NCI-H2107 treated with DMSO at 0.1 percent for 48 hours (cell line): ENCODE measurements at regions not wholly inside any gene's neighbourhood (a gene's known extent, or its start where the extent isn't known, plus 50 kb on each side); places are given as distances from the start of the nearest gene placed in this dataset.

Source experiments
- DNase-seq: peaks from one replicate; lab custom pipeline; 2025; ENCODE audit not compliant: unreplicated experiment; lab: John Stamatoyannopoulos, UW

DNA sequence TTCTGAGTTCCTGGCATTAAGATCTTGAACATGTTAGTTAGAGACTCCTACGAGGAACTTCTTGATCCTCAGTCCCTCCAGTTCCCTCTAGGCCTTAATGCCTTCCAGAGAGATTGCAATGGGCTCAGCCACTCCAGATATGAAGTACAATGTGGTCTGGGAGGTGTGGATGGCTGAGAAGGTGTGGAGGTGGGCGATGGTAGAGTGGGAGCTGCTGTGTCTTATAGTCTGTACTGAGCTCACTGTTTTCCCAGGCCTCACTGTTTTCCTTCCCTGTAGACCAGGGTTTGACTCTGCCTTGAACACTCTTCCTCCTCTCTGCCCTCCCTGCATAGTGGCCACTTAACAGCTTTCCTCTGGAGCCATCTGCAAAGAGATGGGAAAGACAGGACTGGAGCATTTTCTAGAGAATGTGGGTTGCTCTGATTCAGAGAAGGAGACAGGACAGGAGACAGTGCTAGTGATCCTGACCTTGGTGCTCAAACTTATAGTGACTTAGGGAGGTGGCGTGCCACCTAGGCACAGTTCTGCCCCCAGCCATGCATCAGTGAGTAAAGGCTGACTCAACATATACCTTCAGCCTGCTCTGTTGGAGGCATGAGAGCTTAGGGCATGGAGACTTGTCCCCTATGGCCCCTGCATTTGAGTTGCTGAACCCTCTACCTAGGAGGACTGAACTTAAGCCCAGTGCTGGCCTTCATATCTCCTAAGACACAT is 129.7 kb downstream of the TDRD15 start:
- no peak for DNase-seq

DNA sequence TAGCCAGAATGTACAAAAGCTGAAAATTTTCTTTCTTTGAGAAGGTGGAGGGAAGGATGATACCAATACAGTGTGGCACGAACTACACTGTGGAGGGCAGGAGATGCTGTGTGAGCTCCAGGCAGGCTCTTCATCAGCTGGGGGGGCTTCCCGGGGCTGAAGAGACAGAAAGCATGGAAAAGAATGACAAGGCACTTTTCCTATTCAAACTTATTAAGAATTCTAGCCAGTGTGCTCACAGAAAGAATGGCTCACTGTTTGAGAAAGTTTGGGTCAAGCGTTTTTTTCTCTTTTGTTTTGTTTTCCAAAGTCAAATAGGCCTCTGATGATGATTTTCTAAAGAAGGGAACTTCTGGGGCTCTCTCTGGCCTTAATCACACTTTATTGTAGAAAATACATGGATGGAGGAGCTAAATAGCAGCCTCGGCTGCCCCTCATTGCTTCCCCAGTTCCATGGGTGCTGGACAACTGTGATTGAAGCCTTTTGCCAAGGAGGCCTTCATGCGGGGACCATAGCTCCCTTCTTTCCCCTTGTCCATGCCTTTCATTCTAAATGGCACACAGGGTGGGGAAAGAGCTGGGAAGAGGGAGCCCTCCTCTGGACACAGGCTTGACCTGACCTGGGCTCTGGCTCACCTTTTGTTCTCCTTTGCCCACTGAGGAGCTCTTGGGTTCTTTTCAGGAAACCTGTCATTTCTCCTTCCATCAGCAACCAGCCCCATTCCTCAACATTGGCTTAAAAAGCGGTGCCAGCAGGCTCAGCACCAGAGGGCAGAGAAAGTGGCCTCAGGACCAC is 130.6 kb downstream of the TDRD15 start:
- DNase-seq, result no peak

DNA sequence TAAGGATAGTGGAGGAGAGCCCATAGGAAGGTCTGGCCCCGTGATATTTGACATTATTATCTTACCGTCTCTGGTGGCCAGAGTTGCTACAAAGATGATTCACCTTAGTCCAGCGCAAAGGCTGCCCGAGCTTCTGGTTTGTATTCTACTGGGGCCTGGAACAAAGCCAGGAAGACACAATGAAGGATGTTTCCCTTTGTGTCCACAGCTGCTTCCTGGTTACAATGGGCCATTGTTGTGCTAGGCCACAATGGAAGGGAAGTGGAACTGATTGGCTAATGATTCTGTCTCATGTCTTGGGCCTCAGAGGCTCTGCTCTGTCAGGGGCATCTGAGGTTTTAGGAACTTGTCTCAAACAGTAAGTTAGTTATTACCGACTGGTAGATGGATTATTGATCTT is 132.2 kb downstream of the TDRD15 start:
- DNase-seq, result no peak

DNA sequence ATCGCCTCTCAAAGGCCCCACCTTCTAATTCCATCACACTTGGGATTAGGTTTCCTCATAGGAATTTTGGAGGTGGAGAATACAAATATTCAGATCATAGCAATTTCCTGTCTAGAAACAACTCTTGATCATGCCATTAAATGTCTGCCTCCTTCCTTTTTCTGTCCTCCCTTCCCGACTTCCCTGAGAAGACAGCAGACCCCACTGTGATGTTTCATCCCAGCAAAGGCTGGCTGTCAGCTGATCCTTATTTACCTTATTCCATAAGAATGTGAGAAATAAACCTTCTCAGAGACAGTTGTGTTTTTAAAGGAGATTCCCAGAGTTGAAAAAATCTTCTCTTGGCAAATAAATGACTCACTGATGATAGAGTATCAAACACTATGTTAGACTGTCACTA is 133.9 kb downstream of the TDRD15 start:
- no peak for DNase-seq

DNA sequence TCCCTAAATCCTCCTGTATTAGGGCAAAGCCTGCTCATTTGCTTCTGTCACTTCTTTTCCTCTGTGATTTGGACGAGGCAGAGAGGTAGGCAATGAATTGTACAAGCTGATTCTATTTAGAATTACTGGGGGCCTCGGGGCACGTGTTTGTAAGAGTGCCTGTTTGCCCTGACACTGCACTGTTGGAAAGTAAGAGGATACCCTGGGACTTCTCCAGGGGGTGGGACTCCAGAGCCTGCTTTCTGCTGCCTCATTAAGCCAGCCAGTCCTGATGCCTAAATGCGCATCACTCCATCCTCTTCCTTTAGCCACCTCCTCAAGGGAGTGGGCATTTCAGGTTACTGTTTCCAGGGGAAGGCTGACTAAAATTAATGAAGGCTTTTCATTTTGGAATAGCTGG is 134.3 kb downstream of the TDRD15 start:
- DNase-seq, result no peak

DNA sequence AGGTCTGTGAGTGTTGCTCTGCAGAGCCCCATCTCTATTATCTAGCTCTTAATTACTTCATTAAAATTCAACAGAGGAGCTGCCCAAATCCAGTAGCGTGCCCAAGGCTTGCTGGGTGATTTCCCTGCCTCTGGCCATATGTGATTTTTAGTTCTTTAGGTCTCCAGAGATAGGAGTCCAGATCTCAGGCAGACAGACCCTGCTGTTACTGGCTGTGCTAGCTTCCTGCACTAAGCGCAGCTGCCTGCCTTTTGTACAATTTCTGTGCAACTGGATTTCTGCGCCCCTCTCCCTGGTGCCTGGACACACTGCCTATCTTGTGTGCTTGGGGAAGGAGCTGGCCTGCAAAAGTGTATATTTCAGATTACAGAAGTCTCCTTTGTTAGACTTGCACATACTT is 136.5 kb downstream of the TDRD15 start:
- DNase-seq, result no peak

DNA sequence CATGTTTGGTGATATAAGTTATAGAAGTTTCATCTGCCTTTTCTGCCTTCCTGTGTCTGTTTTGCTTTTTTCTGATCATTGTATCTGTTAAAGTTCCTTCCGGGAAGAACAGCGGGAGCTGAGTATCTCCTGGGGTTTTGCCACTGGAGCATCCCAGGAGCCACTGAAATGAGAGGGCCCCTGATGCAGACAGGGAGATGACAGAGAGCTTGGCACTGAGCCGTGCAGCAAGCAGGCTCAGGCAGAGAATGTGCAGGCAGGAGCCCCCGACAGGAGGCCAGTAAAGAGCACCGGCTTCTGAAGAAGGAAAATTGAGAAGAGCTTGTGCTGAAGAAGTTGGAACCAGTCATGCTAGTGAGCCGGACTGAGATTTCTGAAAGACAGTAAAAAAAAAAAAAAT is 137.8 kb downstream of the TDRD15 start:
- DNase-seq, result no peak

DNA sequence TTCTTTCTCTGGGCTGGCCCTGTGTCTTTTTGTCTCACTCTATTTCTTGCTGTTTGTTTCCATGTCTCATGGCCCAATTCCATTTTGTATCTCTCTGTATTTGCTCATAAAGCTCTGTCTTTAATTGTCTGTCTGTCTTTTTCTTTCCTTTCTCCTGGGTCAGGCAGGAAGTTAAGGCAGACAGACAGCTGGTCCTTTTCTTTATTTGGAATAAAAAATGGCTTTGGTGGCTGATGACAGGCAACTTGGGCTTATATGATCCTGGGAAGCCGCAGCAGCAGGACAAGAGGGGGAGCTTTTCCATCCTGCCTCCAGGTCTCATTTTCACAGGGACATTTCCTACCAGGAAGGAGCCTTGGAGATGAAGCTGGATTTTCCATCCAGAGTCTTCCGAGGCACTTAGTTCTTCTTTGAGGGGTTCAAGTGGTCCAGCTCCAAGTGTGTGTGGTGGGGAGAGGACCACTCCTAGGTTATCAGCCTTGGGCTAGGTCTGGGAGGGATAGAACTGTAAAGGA is 138.7 kb downstream of the TDRD15 start:
- DNase-seq, result no peak

DNA sequence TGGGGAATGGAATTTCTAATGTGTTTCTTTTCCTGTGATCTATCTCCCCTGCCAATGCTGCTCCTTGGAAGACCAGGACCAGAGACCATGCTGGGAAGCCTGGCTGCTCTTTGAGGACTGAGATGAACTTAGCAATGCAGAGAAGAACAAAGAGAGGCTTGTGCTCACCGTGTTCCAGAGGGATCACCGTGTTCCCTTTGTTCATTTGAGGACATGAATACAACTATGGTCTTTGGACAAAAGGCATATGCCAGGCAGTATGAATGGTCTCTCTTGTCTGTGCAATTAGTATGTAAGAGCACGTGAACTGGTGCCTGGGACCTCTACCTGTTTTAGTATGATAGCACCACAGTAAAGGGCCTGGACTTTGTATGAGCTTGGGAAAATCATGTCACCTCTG is 139.9 kb downstream of the TDRD15 start:
- DNase-seq, result no peak

DNA sequence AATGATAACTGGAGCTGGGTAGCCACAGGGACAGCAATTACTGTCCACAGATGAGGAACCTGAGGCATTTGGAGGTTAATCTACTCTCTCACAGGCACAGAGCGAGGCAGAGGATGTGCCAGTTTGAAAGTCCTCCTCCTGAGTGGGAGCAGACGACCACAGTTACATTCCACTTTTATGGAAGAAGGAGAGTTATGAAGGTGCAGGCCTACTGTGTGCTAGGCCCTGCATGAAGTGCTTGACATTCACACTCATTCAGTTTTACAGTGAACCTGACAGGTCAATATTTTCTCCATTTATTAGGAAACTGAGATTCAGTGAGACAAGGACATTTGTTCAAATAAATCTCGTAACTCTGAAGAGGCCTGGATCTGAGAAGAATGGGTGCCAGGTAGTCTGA is 142.0 kb downstream of the TDRD15 start:
- DNase-seq, result no peak

DNA sequence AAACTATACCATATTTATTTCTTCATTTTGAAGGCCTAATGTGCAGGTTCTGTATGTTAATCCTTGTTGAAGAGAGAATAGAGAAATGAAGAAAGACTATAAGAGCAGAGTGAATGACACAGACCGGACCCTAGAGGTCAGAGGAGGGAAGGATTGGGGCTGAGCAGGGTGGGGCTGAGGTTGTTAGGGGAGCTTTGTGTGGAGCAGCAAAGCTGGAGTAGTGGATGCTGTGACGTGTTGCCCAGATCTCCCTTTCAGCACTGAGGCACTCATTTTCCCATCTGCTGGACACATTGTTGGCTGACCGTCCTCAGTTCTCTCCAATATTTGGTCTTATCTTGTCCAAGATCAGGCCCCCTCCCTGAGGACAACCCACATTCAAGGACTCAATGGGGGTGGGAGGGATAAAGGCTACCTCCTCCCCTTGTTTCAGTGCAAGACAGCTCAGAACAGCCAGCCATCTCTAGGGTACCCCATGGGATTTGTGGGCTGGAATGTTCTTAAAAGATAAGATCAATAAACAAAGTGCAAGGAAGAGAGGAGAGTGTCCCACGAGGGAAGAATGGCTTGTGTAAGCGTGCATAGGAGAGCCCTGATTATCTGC is 143.6 kb downstream of the TDRD15 start:
- DNase-seq, result no peak

DNA sequence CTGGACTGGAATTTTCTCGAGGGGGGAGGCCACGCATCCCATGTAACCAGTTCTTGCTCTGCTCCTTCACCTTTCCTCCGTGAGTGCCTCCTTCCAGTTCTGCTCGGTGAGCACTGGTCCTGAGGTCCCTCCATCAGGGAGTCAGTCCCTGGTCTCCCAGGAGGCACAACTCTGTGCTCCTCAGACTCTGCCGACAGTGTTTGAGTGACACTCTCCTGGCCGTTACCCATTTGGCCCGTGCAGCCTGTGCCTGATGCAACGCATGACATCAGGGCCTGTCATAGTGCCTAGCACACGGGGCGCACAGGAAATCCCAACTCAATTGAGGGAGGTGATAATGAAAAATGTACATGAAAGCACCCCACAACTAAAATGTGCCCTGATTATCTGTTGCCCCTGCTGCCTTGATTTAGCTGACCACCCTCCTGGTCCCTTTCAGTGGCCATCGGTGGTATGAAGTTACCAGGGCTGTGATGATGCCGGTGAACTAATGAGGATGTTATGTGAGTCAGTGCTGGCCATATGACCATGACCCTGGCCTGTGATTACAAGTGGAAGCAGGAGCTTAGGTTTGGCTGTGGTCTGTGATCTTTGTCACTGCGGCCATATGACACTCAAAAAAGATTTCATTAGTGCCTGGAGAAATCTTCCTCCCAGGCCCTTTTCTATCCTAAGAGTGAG is 144.6 kb downstream of the TDRD15 start:
- no peak for DNase-seq

DNA sequence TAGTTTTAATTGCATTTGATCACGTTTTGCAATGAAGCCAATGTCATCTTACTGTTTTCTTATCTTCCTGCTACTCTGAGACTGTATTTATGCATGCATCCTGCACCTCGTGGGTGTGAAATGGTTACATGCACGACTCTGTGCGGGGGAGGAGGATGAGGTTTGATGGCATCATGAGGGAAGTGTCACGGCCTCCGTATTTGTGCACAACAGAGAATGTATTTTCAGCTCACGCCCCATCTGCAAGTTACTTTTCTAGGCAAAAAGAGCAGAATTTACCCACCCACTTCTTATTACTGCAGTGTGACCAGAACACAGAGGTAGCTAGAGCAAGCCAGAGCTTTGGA is 145.1 kb downstream of the TDRD15 start:
- no peak for DNase-seq

DNA sequence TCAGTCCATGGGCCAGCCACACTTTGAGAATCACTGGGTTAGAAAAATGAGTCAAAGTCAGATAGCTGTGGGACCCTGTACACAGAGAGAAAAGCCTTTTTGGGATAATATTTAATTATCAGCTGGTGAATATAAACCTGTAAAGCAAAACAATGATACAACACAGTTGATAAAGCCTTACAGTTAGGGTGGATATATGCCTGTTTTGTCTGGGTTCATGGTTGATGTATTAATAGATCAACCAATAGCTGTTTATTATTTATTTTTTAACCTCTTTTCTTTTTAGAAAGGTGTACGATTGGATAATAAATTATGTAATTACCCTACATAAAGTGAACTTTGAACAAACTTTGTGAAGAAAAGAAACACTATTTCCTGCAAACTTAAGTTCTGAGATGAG is 145.6 kb downstream of the TDRD15 start:
- no peak for DNase-seq

DNA sequence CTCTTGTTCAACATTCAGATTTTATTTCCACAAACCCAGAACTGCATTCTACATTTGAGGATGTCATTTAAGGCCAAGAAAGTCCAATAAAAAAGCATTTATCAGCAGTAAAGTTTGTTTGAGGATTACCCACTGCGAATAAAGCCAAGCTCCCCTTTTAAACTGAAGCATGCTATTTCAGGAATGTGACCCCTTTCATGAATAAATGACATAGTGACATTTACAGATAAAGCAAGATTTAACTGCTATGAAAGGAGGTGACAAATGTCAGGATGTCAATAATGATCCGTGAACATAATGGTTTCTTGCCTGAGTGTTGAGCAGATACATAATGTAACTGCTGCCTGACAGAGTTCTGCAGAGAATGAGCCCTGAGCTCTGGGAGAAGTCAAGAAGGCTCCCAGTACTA is 146.3 kb downstream of the TDRD15 start:
- no peak for DNase-seq

DNA sequence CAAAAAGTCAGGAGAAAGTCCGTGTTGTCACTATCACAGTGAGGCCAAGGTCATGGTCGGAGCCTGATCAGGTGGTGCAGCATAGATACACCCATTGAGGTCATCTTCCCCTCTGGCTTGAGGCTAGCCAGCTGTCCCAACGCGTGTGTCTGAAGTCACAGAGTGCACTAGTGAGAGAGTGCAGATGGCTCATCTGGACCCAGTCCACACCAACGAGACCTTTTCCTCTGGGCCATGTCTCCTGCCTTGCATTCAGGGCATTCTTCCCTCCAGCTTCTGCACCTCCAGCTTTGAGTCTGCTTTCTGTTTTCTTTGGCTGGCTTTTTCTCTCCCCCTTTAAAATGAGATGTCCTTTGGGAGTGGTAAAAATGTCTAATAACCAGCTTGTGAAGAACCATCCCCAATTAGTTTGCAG is 146.9 kb downstream of the TDRD15 start:
- DNase-seq, result no peak

DNA sequence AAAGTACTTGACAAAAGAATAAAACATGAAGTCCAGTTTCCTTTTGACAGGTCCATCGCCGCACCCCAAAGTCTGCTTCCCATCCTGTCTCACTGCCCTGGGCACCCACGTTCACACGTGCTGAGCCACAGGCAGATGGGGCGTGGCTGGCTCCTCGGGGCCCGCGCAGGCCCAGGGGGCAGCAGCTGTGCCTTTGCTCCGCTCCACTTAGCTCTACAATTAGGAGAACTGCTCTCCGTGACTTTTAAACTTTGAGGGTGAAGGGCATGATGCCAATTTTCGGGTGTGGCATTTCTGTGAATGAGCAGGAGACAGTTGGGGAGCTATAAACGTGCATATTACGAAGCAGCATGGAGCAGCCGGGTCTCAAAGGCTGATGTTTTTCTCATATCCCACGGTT is 152.4 kb downstream of the TDRD15 start:
- DNase-seq, result no peak

DNA sequence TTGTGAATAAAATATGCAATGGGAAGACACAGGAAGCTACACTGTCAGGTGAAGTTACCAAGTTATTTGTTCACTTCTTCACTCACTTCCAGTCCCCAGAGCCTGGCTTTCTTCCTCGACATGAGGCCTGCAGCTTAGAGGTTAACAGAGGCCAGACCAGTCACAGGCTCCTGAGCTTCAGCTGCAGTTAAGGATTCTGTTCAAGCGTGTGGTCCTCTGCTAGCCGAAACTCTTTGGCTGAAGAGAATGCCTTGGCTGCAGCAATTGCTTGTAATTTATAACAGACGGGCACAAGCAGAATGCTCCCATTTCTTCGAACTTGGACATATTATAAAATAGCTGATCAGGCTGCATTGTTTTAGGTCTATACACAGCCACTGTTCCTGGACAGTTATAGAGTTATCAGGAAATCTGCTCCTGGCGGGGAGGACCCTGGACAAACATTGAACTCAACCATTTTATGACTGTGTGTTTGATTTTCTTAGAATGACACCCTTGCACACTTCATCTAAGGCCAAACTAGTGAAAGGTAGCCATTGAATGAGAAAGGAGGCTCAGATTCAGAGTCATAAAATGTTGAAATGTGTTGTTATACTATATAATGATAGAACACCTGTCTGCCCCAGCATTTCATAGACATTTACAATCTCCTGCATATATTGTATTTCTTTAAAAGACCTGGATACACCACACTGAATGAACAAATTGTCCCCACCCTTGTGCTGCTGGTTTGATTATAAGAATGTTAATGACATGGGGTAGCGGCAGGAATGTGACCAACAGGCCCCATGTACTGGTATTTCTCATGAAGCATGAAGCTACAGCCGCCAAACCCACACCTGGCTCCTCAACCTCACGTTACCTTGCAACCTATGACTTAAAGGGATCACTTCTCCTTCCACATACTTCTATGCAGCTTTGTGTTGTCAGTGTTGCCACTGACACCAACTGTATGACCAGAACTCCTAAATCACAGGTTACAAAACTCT is 153.6 kb downstream of the TDRD15 start:
- no peak for DNase-seq

DNA sequence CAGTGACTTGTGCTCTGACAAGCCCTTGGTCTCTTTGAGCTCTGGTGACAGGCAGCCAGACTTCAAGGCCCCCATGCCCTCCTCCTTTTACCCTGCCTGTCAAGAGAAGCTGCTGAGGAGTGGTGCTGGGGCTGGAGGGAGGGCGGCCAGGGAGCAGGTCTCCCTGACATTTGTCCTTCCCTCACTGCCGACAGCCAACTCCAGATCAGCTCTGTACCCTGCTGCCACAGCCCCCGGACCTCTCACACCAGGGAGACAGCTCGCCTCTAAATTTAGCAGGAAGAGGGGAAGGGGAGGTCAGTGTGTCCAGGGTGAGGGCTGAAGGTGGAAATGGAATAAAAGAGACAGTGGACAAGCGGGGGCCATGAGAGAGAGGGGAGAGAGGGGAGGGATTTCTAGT is 155.8 kb downstream of the TDRD15 start:
- no peak for DNase-seq

DNA sequence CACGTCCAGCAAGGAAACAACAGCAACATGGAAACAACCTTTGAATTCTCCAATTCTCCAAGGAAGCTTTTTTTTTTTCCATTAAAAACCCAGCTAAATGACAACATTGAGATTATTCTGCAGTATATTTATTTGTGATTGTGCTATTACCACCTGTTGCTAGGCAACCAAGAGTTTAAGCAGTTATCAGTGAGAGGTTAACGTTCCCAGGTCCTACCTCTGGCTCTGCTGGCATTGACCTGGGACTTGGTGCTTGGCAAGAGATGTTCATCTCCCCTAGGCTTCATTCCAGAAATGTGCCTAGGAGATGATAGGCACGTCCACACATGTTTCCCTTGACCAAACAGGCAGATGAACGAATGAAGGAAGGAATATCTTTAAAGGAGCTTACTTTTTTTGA is 157.0 kb downstream of the TDRD15 start:
- DNase-seq, result no peak
